Kidney glomerular epithelial cell (primary cell): ENCODE measurements at regions not wholly inside any gene's neighbourhood (a gene's known extent, or its start where the extent isn't known, plus 50 kb on each side); places are given as distances from the start of the nearest gene placed in this dataset.

ENCODE experiments used
- DNase-seq: peaks from one replicate; lab custom pipeline; 2025; lab: John Stamatoyannopoulos, UW

GRCh38 chr13:34627509-34628208 lies 314.4 kb upstream of the NBEA start:
- DNase-seq = no peak

GRCh38 chr13:34628209-34628682 lies 313.8 kb upstream of the NBEA start:
- DNase-seq = no peak

DNA sequence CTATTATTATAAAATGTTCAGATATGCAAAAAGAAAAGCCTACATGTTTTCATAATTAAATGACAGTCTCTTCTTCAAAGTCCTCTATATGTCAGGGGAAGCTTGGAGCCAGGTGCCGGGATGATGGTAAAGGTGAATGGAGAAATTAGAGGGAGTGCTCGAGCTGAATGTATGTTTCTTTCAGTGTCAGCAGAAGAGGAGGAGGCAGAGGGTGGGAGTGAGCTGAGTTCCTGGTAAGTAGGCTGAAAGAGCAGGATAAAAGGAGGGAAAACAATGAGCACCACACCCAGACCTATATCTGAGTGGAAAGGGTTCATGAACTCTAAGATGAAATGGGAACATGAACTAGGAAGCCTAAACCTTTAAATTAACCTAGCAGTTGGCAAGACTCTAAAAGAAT lies 307.6 kb upstream of the NBEA start:
- DNase-seq = no peak

GRCh38 chr13:34637138-34637537 lies 304.9 kb upstream of the NBEA start:
- DNase-seq = no peak

DNA sequence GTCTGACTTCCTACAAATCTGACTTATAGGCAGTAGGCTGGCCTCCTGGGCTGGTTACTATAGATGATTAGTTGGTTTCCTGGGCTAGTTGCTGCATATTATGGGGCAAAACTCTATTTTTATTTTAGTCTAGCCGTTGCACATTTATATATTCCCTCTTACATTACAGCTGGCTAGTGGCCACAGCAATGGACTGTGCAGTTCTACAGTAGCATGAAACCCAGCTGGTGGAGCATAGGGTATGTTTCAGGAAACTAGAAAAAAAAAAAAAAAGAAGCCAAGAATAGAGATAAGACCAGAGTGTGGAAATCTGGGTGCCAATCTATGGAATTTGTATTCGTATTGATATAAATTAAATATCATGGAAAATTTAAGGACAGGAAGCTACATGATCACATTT lies 304.4 kb upstream of the NBEA start:
- no peak for DNase-seq

- DNase-seq = no peak
These were observed 303.2 kb upstream of the NBEA start for GRCh38 chr13:34638897-34639296.

GRCh38 chr13:34640179-34640992 lies 301.7 kb upstream of the NBEA start:
- DNase-seq = no peak

GRCh38 chr13:34640993-34641330 lies 301.1 kb upstream of the NBEA start:
- no peak for DNase-seq

- DNase-seq = no peak
These were observed 294.5 kb upstream of the NBEA start for GRCh38 chr13:34647379-34648150.

DNA sequence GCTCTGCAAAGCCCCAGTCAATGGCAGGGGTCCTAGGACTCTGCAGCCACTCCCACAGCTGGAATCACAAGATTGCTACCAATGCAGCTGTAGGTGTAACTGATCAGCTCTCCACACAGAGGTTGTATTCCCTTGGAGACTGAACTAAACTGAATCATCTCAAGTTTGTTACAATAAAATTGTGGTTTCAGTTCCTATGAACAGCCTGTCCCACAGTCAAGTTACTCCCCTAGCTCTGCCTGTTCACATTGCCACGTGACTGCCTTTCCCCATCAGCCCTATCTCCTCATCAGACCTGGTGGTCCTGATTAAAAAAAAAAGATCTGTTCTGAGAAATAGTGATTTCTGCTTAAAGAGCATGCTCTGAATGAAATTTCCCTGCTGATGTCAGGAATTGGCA lies 287.9 kb upstream of the NBEA start:
- DNase-seq = no peak

GRCh38 chr13:34654647-34655046 lies 287.4 kb upstream of the NBEA start:
- no peak for DNase-seq

DNA sequence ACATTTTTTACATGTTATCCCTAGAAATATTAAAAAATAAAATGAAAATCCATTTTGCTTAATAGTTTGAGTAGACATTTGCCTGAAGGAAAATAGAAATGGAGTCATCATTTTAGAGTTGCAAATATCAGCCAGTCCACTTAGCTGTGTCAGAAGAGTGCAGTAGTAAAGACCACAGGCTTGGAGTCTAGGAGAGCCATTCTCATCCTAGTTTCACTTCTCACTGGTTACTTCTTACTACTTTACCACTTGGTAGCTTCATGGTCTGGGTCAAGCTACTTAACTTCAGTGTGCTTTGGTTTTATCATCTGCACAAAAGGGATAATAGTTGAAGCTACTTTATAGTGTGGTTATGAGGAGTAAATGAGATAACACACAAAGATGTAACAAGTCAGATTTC lies 286.5 kb upstream of the NBEA start:
- no peak for DNase-seq

DNA sequence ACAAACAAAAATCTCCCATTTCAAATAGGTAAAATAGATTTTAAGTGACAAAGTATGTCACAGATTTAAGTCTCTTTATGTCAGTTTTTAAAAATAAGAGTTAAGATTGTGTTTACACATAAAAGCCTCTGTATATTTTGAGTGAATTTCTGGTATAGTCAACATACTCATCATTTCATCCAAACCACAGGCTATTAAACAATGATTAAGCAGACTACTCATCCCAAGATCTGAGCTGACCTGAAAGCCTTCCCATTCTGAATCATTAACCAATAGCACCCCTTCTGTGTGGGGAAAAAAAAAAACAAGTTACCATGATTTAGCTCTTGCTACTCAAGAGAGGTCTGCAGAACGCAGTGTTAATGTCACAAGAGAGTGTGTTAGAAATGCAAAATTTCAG lies 284.4 kb upstream of the NBEA start:
- DNase-seq = peak; percentile 82

- no peak for DNase-seq
These were observed 274.5 kb upstream of the NBEA start for GRCh38 chr13:34667286-34668218.

DNA sequence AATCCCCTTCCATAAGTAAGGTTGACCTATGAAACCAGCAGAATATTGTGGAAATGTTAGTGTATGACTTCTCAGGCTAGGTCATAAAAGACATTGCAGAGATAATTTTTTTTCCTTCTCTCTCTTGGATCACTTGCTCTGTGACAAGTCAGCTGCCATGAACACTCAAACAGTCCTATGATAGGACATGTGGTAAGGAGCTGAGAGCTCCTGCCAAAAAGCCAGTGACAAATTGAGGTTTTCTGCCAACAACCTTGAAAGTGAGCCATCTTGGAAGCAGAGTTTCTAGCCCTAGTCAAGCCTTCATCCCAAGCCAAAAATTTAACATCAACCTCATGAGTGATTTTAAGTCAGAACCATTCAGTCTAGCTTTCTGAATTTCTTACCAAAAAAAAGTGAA lies 270.9 kb upstream of the NBEA start:
- no peak for DNase-seq

GRCh38 chr13:34672631-34673030 lies 269.4 kb upstream of the NBEA start:
- no peak for DNase-seq

GRCh38 chr13:34675626-34676025 lies 266.4 kb upstream of the NBEA start:
- DNase-seq = no peak

DNA sequence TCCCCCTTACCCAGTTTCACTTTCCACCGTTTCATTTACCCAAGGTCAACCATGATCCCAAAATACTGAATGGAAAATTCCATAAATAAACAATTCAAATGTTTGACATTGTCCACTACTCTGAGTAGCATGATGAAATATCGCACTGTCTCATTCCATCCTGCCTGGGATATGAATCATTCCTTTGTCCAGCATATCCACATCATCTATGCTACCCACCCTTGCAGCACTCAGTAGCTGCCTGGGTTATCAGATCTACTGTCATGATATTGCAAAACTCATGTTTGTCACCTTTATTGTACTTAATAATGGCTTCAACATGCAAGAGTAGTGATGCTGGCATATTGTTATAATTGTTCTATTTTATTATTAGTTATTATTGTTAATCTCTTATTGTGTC lies 263.9 kb upstream of the NBEA start:
- DNase-seq = peak; percentile 46

DNA sequence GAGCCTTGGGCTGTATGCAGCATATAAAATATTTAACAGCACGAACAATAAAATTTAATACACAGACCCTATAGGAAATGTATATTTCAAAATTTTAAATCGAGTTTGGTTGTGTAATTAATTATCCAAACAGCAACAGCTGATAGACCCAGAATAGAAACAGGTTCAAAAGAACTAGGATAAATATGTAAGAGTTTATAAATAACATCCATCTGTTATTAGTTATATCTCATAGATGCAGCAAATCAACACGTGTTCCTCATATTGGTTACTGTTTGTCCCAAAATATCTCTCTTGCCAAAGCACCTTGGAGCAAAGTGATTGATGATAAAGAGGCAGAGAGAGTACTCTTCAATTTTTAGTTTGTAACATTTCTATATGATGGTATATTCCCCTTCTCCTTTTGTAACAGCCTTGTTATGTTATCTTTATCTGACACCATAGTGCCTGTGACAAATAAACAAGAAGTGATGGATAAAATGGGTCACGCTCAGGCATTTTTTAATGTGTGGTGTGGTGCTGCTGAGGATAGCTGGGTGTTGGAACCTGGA lies 260.6 kb upstream of the NBEA start:
- no peak for DNase-seq

DNA sequence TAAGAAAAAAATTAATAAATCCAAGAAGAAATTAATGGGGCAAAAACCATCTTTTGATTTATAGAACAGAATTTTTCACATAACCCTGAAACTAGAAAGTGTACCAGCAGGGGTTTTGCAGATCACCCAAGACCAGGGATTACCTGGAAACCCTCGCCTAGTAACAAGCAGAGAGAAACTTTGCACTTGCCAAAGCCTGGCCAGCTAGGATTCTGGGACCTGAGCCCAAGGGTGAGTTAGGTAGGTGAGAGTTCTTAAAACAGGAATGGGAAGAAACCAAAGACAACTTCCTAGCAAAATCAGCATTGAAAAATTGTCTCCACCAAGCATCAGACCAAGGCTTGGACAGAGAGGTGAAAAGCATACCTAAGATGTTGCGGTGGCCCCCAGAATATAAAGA lies 247.0 kb upstream of the NBEA start:
- no peak for DNase-seq

DNA sequence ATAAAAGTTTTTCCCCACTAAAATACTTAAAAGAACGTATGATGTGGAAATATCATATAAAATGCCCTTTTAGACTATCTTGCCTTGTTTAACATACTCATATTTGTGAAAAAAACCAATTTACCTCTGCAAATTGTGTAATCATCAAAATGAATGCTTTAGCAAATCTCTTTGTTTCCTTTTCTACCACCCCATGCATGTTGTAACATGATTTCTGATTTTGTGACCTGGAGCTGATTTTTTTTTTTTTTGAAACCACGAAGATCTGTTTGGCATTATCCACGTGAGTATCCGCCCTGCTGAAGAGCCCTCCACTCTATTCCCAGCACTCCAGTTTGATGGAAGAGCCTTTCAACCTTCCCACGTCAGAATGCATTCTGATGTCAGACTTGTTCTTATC lies 245.8 kb upstream of the NBEA start:
- no peak for DNase-seq
